Myocyte (in vitro differentiated cells): ENCODE measurements at regions not wholly inside any gene's neighbourhood (a gene's known extent, or its start where the extent isn't known, plus 50 kb on each side); places are given as distances from the start of the nearest gene placed in this dataset.

ENCODE experiments used
- DNase-seq: peaks from one replicate; pipeline ENCODE4 v3.0.0-alpha.2; 2012; ENCODE audit warnings: low read depth

GRCh38 chr19:32232449-32232848 is 113.0 kb upstream of the ZNF507 start:
- no peak for DNase-seq

GRCh38 chr19:32233091-32233490 is 112.3 kb upstream of the ZNF507 start:
- DNase-seq, result no peak

GRCh38 chr19:32233885-32234284 is 111.5 kb upstream of the ZNF507 start:
- no peak for DNase-seq

- no peak for DNase-seq
Measured at GRCh38 chr19:32234663-32235217, 110.7 kb upstream of the ZNF507 start.

- no peak for DNase-seq
Measured at GRCh38 chr19:32238076-32238475, 107.3 kb upstream of the ZNF507 start.

DNA sequence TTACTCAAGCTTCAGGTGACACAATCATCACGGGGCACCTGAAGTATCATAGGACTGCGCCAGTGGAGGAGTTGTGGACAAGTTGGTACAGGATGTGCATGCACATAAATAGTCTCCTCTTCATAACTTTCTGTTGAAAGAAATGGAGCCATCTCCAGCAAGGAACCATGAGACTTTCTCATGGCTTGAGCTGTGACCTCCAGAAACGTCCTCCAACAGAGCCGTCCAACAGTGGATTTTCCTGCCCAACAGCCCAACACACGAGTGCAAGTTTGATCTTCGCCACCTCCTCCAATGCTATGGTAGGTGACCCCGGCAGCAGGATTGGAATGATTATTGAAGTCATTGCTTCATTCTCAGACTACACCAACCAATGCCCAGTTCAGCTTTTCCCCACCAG is 105.1 kb upstream of the ZNF507 start:
- no peak for DNase-seq

- DNase-seq, result no peak
Measured at GRCh38 chr19:32241306-32241705, 104.1 kb upstream of the ZNF507 start.

DNA sequence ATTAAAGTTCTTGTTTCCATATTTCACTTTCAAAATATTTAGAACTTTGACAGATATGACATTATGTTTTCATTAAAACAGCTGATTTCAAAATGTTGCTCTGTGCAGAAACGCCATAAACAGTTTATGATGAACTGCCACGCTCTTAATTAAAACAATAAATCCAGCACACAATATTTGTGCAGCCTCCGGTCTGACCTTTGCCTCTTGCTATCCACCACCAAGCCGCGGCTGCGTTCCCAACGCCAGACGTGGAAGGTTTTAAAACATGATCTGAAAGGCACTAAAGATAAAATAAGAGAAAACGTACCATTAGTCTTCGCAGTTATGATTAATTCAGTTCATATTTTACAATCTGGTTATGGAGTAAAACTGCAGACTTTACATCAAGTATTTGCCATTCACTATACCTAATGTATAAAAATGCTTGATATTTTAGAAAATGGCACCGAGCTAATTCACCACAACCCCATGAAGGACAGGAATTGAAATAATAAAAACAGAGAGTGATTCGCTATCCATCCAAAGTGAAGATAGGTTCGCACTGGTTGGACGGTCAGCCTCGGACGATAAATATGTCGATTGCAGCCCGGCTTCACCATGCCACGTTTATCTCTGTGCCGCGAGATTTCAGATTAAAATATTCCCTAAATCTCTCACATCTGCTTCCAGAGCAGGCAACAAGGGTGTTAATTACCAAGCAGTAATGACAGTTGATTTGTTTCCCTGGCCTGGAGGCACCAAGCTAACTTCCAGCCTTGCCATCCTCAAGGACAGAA is 103.3 kb upstream of the ZNF507 start:
- DNase-seq, result no peak

- DNase-seq, result no peak
Measured at GRCh38 chr19:32246006-32246405, 99.4 kb upstream of the ZNF507 start.

DNA sequence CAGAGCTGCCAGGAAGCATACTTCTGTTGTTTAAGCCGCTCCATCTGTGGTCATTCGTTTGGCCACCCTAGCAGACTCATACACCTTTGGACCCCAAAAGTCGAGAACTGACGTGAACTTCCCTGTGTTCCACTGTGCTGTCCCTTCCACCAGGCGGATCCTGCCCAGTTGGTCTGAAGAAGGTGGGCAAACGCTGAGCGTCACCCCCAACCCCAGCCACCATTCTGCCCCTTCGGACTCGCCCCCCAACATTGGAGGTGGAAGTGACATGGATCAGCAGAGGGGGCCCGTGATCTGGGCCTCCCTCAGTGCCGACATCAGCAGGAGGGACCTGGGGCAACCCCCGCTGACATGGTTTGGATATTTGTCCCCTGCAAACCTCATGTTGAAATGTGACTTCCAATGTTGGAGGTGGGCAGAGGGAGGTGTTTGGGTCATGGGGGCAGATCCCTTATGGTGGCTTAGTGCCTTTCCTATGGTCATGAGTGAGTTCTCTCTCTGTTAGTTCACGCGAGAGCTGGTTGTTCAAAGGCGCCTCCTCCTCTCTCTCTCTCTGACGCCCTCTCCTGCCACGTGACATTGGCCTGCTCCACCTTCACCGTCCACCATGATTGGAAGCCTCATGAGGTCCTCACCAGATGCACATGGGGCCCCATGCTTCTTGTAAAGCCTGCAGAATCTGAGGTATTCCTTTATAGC is 93.6 kb upstream of the ZNF507 start:
- DNase-seq, result no peak

DNA sequence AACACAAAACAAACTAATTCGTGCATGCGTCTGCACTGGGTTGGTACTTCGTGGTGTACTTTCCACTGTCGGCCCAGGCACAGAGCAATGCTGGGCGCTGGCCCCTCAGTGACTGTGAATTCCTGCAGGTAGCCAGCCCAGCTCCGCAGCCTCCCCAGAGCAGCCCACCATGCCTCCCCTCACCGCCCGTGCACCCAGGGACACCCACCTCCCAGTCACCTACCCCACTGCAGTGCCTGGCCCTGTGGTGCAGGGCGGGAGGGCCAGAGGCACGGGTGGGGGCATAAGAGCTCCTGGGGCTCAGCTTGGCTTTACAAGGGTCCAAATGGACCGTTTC is 93.1 kb upstream of the ZNF507 start:
- no peak for DNase-seq

DNA sequence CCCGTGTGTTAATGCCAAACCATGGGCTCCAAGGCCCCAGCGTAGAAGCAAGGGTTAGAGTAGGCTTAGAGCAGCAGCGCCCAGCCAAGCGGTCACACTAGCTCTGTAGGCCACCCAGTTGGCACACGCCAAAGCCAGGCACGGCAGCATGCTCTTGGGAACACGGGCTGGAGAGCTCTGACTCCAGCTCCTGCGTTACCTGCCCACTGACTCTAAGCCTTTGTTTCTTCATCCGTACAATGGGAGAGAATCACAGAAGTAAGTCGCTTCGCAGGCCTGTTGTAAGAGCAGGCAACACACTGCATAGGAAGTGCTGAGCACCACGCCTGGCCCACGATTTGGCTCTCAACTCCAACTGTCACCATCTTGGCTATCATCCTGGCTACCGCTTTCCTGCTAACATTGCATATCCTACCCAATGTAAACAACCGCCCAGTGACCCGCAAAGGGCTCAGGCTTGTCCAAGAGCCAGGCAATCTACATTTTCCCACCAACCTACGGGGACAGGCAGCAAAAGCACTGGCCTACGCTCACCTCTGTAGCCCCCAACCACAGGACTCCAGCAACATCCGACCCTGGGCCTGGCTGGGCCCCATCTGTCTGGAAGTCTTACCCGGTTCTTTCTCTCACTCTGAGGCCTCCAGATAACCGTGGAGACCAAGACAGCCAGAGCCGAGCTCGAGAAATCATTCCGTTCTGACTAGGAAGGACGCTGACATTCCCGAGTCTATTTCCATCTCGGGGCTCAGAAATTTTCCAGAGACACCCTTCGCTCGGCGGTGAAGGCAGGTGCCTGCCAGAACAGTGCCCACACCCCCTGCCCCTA is 91.5 kb upstream of the ZNF507 start:
- no peak for DNase-seq

- no peak for DNase-seq
Measured at GRCh38 chr19:32254509-32254890, 90.9 kb upstream of the ZNF507 start.

GRCh38 chr19:32255536-32256295 is 89.7 kb upstream of the ZNF507 start:
- DNase-seq, result no peak

GRCh38 chr19:32256341-32256975 is 89.0 kb upstream of the ZNF507 start:
- no peak for DNase-seq

DNA sequence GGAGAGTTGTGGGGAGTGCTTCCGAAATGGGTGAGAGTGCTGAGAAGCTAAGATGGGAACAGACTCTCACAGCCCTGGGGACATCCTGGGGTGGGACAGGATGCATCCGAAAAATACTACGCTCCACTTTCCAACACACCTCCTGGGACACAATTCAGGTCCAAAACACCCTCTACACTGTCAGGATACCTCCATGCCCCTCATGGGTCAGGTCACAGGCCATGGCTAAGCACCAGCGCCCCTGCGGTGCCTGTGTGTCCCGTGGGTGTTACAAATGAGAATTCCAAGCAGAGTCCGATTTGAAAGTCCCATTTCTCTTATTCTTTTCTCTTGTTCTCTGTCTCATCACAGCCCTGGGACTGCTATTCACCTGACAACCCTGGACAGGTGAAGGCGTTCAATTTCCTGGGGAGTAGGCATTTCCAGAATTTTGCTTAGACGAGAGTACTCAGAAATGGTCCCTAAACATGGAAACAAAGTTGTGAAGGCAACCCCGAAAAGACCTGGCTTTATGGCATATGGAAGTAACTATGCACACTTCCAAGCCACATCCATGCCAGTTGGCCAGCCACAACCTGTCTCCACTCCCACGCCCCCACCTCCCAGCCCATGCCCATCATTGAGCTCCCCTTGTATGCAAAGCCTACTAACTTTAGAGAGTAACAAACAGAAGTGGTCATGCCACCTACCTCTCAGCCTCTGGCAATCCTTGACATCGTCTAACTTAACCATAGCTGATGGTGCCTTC is 87.9 kb upstream of the ZNF507 start:
- DNase-seq, result no peak

GRCh38 chr19:32258167-32258566 is 87.2 kb upstream of the ZNF507 start:
- DNase-seq, result no peak

DNA sequence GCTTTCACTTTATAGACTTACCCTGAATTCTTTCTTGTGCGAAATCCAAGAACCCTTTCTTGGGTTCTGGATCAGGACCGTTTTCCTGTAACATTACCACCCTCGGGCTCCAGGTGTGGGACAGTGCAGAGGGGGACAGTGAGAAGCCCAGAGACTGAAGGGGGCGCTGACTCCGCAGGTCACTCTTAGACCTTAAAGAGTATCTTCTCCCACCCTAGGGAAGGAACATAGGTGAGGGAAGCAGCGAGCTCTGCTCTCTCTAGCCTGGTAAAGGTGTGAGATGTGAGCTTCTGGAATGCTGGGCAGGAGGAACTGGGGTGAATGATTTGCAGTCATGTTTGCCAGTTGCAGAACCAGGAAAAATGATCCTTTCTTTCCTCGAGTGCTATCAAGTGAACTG is 80.8 kb upstream of the ZNF507 start:
- no peak for DNase-seq

DNA sequence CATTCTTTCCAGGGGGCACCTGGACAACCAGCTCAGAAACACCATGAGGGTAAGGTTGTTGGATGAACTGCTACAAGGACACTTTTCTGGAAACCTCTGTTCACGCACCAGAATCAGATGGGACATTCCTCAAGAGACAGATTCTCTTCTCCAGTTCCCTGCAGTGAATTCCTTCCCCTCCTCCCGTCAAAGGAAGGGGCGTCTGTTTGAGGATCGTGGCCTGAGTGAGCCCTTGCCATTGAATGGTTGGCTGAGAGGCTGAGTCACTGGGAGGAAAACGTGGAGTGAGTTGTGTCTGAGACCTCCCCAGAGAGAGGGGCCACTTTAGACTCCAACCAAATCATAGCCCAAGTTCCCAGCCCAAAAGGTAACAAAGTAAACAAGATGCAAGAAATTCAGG is 79.4 kb upstream of the ZNF507 start:
- DNase-seq, result no peak

- no peak for DNase-seq
Measured at GRCh38 chr19:32266460-32266859, 79.0 kb upstream of the ZNF507 start.
